ENCODE measurements at regions not wholly inside any gene's neighbourhood (a gene's known extent, or its start where the extent isn't known, plus 50 kb on each side); places are given as distances from the start of the nearest gene placed in this dataset.

GRCh38 chr12:65595016-65595560 is 229.2 kb upstream of the HMGA2 start:
- Histone ChIP-seq H3K4me3 (replicated peaks; ENCODE audit: insufficient read depth, low read length) (no peak overlapping the region), H3K27ac (replicated peaks) (no peak overlapping the region), H3K27me3 (ENCODE audit: insufficient read depth, poor library complexity, severe bottlenecking) (peaks cover 8% of the 10 kb centered on the region)
- TF ChIP-seq SPI1 (IDR thresholded peaks at IDR 0.05; ENCODE audit: borderline replicate concordance, low read depth) (no peak), CTCF (IDR thresholded peaks at IDR 0.05; ENCODE audit: insufficient read depth, low read length) (no peak), POLR2AphosphoS5 (IDR thresholded peaks at IDR 0.05; ENCODE audit: low read depth) (no peak), REST (IDR thresholded peaks at IDR 0.05; ENCODE audit: insufficient replicate concordance, low read depth) (no peak), GABPA (IDR thresholded peaks at IDR 0.05; ENCODE audit: low read depth) (no peak)
- DNase-seq (ENCODE audit: low read depth in 1 of 2, low spot score in 1 of 2), result no peak

GRCh38 chr12:65596514-65597091 is 227.7 kb upstream of the HMGA2 start:
- Histone ChIP-seq H3K4me3 (replicated peaks; ENCODE audit: insufficient read depth, low read length) (no peak overlapping the region), H3K27ac (replicated peaks) (no peak overlapping the region), H3K27me3 (ENCODE audit: insufficient read depth, poor library complexity, severe bottlenecking) (peaks cover 10% of the 10 kb centered on the region)
- TF ChIP-seq CTCF (IDR thresholded peaks at IDR 0.05; ENCODE audit: insufficient read depth, low read length), result no peak
- TF ChIP-seq SPI1 (IDR thresholded peaks at IDR 0.05; ENCODE audit: borderline replicate concordance, low read depth), result no peak
- no peak for TF ChIP-seq REST (IDR thresholded peaks at IDR 0.05; ENCODE audit: insufficient replicate concordance, low read depth)
- TF ChIP-seq GABPA (IDR thresholded peaks at IDR 0.05; ENCODE audit: low read depth), result no peak
- TF ChIP-seq POLR2AphosphoS5 (IDR thresholded peaks at IDR 0.05; ENCODE audit: low read depth), result no peak
- no peak for DNase-seq (ENCODE audit: low read depth in 1 of 2, low spot score in 1 of 2)

- TF ChIP-seq SPI1 (IDR thresholded peaks at IDR 0.05; ENCODE audit: borderline replicate concordance, low read depth), result no peak
- no peak for TF ChIP-seq POLR2AphosphoS5 (IDR thresholded peaks at IDR 0.05; ENCODE audit: low read depth)
- TF ChIP-seq CTCF (IDR thresholded peaks at IDR 0.05; ENCODE audit: insufficient read depth, low read length), result no peak
- TF ChIP-seq REST (IDR thresholded peaks at IDR 0.05; ENCODE audit: insufficient replicate concordance, low read depth), result no peak
- no peak for TF ChIP-seq GABPA (IDR thresholded peaks at IDR 0.05; ENCODE audit: low read depth)
- no peak for DNase-seq (ENCODE audit: low read depth in 1 of 2, low spot score in 1 of 2)
- Histone ChIP-seq H3K27ac (replicated peaks) (no peak overlapping the region), H3K27me3 (ENCODE audit: insufficient read depth, poor library complexity, severe bottlenecking) (peaks cover 11% of the 10 kb centered on the region), H3K4me3 (replicated peaks; ENCODE audit: insufficient read depth, low read length) (no peak overlapping the region)
Observed at GRCh38 chr12:65597527-65597926, 226.8 kb upstream of the HMGA2 start.

Measured in HL-60 (cell line).